IgD-negative memory B cell (primary cell): ENCODE measurements at regions not wholly inside any gene's neighbourhood (a gene's known extent, or its start where the extent isn't known, plus 50 kb on each side); places are given as distances from the start of the nearest gene placed in this dataset.
"Not testable (repeated sequence)": the region's sequence is repeated elsewhere in the genome, so short reads cannot be mapped to it uniquely, and the experiment has no call there.

Source experiments
- H3K27ac Mint-ChIP-seq, 3 donors: one replicate each; pipeline ENCODE4 v1.8.0; 2020 to 2022; ENCODE audit warnings: mild to moderate bottlenecking in 3 of 3, mixed read lengths in 3 of 3, moderate library complexity in 1 of 3
- H3K27me3 Mint-ChIP-seq: one replicate; pipeline ENCODE4 v1.8.0; 2021; ENCODE audit warnings: mixed read lengths
- H3K36me3 Mint-ChIP-seq: one replicate; pipeline ENCODE4 v1.8.0; 2020; ENCODE audit warnings: mild to moderate bottlenecking, mixed read lengths
- H3K4me1 Mint-ChIP-seq, 3 donors: one replicate each; pipeline ENCODE4 v1.8.0; 2020 to 2022; ENCODE audit warnings: mixed read lengths in 3 of 3, mild to moderate bottlenecking in 1 of 3
- H3K4me3 Mint-ChIP-seq, 4 donors: one replicate each; pipeline ENCODE4 v1.8.0; 2020 to 2022; ENCODE audit warnings: mild to moderate bottlenecking in 4 of 4, mixed read lengths in 4 of 4, moderate library complexity in 3 of 4
- H3K9me3 Mint-ChIP-seq, 3 donors: one replicate each; pipeline ENCODE4 v1.8.0; 2020 to 2021; ENCODE audit warnings: mixed read lengths in 3 of 3, mild to moderate bottlenecking in 1 of 3

GRCh38 chr1:31505911-31506497 lies 70.3 kb upstream of the TINAGL1 start:
- Mint-ChIP-seq H3K27ac (no peak overlapping the region), H3K36me3 (no peaks in the 10 kb centered on the region), H3K27me3 (peaks cover 20% of the 10 kb centered on the region), H3K9me3 (peaks cover 0 to 2% (median 0%) of the 10 kb centered on the region in 3 donors), H3K4me1 (peaks cover 0 to 8% (median 6%) of the 10 kb centered on the region in 3 donors), H3K4me3 (no peak overlapping the region)

DNA sequence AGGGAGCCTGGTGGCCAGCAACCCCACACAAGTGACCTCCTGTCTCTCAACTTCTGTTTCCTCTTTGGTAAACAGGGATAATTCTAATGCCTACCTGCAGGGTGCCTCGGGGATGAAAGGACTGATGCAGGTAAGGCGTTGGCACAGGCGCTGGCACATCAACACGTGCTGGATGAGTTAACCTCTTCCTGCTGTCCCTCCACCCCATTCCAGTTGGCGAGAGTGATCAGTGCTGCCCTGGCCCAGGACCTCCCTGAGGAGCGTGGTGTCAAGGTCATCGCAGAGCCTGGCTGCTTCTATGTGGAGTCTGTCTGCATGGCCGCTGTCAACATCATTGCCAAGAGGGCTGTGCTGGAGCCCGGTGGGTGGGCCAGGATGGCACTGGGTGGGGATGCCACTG lies 69.1 kb upstream of the TINAGL1 start:
- Mint-ChIP-seq H3K9me3 (peaks cover 0 to 2% (median 0%) of the 10 kb centered on the region in 3 donors), H3K4me1 (peaks cover 0 to 8% (median 6%) of the 10 kb centered on the region in 3 donors), H3K27ac (no peak overlapping the region), H3K36me3 (no peaks in the 10 kb centered on the region), H3K27me3 (peaks cover 23% of the 10 kb centered on the region), H3K4me3 (no peak overlapping the region)

- no peak overlapping the region for H3K4me3 Mint-ChIP-seq
- H3K27ac Mint-ChIP-seq = no peak overlapping the region
- H3K9me3 Mint-ChIP-seq = peaks cover 0 to 2% (median 0%) of the 10 kb centered on the region in 3 donors
- peaks cover 0 to 8% (median 6%) of the 10 kb centered on the region in 3 donors for H3K4me1 Mint-ChIP-seq
- peaks cover 18% of the 10 kb centered on the region for H3K27me3 Mint-ChIP-seq
- no peaks in the 10 kb centered on the region for H3K36me3 Mint-ChIP-seq
These were observed 68.4 kb upstream of the TINAGL1 start for GRCh38 chr1:31507676-31508530.

DNA sequence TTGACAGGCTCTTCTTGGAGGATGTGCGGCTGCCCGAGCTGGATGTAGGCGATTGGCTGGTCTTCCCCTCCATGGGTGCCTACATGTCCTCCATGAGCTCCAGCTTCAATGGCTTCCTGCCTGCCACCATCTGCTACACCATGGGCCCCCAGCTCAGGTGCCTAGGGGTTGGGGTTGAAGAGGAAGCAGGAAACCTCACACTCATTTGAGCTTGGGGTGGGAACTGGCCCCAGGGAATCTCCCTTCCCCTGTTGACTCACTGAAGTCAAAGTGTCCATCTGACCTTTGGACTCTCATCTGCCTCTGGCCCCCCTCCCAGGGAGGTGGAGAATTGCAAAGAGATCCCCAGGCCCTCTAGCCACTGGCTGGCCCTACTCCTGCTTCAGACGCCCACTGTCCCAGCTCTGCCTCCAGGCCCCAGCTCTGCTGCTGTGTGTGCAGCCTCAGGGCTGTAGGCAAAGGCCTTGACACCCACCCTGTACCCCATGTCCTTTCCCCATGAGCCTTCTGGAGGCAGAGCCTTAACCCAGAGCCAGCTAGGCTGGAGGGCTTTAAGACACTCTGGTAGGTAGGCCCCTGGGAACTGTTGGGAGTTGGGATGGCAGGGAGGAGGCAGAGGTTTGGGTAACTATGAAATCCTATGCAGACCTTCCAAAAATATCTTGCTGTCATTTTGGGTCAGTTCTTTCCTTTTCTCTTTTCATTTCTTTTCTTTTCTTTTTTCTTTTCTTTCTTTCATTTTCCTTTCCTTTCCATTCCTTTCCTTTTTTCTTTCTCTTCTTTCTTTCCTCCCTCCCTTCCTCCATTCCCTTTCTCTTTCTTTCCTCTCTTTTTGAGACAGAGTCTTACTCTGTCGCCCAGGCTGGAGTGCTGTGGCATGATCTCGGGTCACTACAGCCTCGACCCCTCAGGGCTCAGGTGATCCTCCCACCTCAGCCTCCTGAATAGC lies 66.9 kb upstream of the TINAGL1 start:
- Mint-ChIP-seq H3K27me3 (peaks cover 18% of the 10 kb centered on the region), H3K4me3 (no peak overlapping the region), H3K27ac (peak overlapping the region in 1 of 3 donors; percentile 81), H3K36me3 (peaks cover 2% of the 10 kb centered on the region), H3K9me3 (peaks cover 2 to 7% (median 4%) of the 10 kb centered on the region in 3 donors), H3K4me1 (peaks cover 0 to 8% (median 6%) of the 10 kb centered on the region in 3 donors)

GRCh38 chr1:31510304-31510703 lies 66.0 kb upstream of the TINAGL1 start:
- Mint-ChIP-seq H3K27me3 (peaks cover 19% of the 10 kb centered on the region), H3K4me3 (no peak overlapping the region), H3K9me3 (peaks cover 2 to 7% (median 6%) of the 10 kb centered on the region in 3 donors), H3K4me1 (peaks cover 0 to 8% (median 6%) of the 10 kb centered on the region in 3 donors), H3K27ac (no peak overlapping the region), H3K36me3 (peaks cover 2% of the 10 kb centered on the region)

DNA sequence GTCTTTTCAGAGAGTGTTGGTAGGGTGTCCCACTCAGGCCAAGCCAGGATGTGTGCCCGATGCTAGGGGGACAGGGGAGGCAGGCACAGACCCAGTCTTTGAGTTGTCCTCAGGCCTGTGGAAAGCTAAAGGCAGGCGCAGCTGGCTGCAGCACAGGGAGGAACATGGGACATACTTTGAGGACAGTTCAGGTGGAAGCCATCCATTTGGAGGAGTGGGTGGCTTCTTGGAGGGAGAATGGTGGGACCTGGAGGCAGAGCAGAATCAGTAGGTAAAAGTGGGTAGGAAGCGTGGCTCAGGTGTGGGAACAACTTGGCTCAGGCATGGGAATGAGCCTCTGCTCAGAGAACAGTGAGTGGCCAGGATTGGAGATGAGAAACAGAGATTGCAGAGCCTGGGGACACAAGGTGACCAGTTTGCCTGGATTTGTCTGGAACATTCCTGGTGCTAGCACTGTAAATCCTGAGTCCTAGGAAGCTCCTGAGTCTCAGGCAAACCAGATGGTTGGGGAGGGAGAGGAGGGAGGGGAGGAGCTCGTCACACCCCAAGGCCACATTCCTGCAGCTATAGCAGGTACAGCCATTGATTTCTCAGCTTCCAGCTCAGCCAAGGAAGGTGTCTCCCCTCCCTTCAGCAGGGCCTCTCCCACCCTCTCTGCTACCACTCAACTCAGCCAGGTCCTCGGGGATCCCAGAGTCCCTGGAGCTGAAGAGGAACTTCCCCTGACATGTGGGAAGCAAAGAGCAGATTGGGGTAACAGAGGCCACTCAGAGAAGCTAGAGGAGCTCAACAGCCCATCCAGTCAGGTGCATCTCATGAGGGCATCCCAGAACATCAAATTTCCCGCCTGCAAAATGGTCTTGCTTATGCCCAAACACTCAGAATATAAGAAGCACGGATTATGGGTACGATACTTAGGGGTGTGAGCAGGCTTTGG lies 65.2 kb upstream of the TINAGL1 start:
- peaks cover 0 to 7% (median 3%) of the 10 kb centered on the region in 3 donors for H3K4me1 Mint-ChIP-seq
- H3K4me3 Mint-ChIP-seq = no peak overlapping the region
- H3K36me3 Mint-ChIP-seq = peaks cover 2% of the 10 kb centered on the region
- H3K27me3 Mint-ChIP-seq = peaks cover 14% of the 10 kb centered on the region
- peak overlapping the region in 1 of 3 donors; percentile 35 for H3K27ac Mint-ChIP-seq
- peaks cover 2 to 7% (median 6%) of the 10 kb centered on the region in 3 donors for H3K9me3 Mint-ChIP-seq

DNA sequence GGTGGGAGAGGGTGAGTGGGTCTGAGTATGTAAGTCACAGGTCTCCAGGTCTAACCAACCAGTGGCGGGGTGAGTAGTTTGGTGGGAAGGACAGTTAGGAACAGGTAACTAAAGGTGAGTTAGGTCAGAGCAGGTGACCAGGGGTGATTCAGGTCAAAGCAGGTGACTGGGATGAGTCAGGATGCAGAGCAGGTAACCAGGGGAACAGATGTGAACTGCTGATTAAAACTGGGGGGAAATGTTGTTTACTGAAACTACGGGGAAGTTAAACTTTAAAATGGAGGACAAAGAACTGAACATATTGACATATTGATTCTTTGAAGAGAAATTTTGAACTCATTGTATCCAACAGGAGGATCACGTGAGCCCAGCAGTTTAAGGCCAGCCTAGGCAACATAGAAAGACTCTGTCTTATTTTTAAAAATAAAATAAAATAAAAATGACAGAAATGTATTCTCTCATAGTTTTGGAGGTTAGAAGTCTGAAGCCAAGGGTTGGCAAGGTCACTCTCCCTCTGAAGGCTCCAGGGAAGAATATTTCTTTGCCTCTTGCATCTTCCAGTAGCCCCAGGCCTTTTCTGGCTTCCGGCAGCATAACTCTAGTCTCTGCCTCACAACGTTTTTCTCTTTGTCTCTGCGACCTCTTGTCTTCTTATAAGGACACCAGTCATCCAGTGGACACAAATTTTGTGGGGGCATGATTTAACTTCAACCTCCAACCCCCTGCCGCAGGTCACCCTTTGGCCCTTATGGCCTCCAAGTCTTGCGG lies 64.3 kb upstream of the TINAGL1 start:
- H3K36me3 Mint-ChIP-seq = peaks cover 2% of the 10 kb centered on the region
- no peak overlapping the region for H3K27ac Mint-ChIP-seq
- H3K4me1 Mint-ChIP-seq = peaks cover 0 to 6% (median 0%) of the 10 kb centered on the region in 3 donors
- H3K9me3 Mint-ChIP-seq = peaks cover 2 to 7% (median 6%) of the 10 kb centered on the region in 3 donors
- no peak overlapping the region for H3K4me3 Mint-ChIP-seq
- H3K27me3 Mint-ChIP-seq = peaks cover 13% of the 10 kb centered on the region

DNA sequence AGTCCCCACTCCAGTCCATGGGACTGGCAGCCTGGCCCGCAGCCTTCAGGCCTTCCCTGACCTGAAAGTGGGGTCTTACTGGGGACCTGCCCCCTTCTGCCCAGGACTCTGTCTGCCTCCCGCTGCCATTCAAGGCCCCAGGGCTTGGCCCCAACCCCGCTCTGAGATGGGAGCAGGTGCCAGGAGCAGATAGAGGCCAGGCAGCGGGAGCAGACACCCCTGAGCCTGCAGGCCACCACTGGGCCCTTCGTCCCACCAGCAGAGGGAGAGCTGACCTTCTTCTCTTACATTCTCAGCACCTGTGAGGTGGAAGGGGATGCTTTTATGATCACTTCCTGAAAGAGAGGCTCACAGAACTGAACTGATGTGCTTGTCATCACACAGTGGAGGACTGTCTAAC lies 62.2 kb upstream of the TINAGL1 start:
- peaks cover 0 to 3% (median 0%) of the 10 kb centered on the region in 3 donors for H3K4me1 Mint-ChIP-seq
- H3K27ac Mint-ChIP-seq = no peak overlapping the region
- peaks cover 2 to 7% (median 6%) of the 10 kb centered on the region in 3 donors for H3K9me3 Mint-ChIP-seq
- H3K27me3 Mint-ChIP-seq = peaks cover 12% of the 10 kb centered on the region
- H3K4me3 Mint-ChIP-seq = no peak overlapping the region
- H3K36me3 Mint-ChIP-seq = peaks cover 2% of the 10 kb centered on the region

- peaks cover 2% of the 10 kb centered on the region for H3K36me3 Mint-ChIP-seq
- H3K4me3 Mint-ChIP-seq = no peak overlapping the region
- H3K4me1 Mint-ChIP-seq = peaks cover 0 to 1% (median 0%) of the 10 kb centered on the region in 3 donors
- H3K27me3 Mint-ChIP-seq = peaks cover 6% of the 10 kb centered on the region
- H3K9me3 Mint-ChIP-seq = peaks cover 2 to 15% (median 6%) of the 10 kb centered on the region in 3 donors
- no peak overlapping the region for H3K27ac Mint-ChIP-seq
These were observed 61.1 kb upstream of the TINAGL1 start for GRCh38 chr1:31515056-31515775.

DNA sequence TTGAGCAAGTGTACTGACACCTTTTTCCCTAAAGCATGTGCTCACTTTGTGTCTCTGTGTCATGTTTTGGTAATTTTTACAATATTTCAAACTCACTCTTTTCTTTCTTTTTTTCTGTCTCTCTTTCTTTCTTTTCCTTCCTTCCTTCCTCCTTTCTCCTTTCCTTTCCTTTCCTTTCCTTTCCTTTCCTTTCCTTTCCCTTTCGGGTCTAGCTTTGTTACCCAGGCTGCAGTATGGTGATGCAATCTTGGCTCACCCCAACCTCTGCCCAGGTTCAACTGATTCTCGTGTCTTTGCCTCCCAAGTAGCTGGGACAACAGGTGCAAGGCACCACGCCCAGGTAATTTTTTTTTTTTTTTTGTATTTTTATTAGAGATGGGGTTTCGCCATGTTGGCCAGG lies 60.4 kb upstream of the TINAGL1 start:
- Mint-ChIP-seq H3K9me3 (peaks cover 2 to 18% (median 9%) of the 10 kb centered on the region in 3 donors), H3K4me3 (no peak overlapping the region), H3K4me1 (peaks cover 0 to 1% (median 0%) of the 10 kb centered on the region in 3 donors), H3K27ac (no peak overlapping the region), H3K27me3 (peaks cover 7% of the 10 kb centered on the region), H3K36me3 (peaks cover 2% of the 10 kb centered on the region)

DNA sequence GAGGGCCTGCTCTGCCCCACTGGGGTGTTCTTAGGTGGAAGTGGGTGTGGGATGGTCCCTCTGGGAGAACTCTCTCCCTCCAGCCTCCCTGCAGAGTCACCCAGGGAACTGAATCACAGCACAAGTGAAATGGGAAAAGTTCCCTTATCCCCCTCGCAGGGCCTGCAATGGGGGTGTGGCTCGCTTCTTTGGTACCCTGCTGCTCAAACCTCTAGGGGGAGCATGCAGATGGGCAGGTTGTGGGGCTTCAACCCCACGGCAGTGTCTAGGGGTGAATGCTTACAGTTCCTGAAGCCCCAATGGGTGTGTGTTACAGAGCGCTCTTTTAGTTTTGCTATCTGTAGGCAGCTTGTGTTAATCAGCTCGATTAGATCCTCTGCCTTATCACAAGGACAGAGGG lies 59.0 kb upstream of the TINAGL1 start:
- Mint-ChIP-seq H3K4me3 (no peak overlapping the region), H3K27ac (no peak overlapping the region), H3K36me3 (peaks cover 2% of the 10 kb centered on the region), H3K9me3 (peaks cover 2 to 18% (median 11%) of the 10 kb centered on the region in 3 donors), H3K4me1 (peaks cover 0 to 1% (median 0%) of the 10 kb centered on the region in 3 donors), H3K27me3 (peaks cover 5% of the 10 kb centered on the region)

DNA sequence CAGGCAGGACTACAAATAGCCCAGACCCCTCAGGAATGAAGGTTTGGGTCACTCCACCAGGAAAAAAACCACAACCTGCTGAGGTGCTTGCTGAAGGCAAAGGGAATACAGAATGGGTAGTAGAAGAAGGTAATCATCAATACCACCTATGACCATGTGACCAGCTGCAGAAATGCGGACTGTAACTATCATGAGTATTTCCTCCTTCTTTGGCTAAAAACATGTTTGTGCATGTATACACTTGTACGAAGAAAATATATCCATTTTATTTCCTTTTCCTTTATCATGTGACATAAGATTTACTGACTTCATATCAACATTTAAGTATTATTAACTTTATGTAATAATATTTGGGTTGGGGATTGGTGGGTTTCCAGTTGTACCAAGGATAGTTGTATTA lies 58.3 kb upstream of the TINAGL1 start:
- not testable (repeated sequence) for H3K4me1 Mint-ChIP-seq, H3K4me3 Mint-ChIP-seq
- peaks cover 2 to 18% (median 11%) of the 10 kb centered on the region in 3 donors for H3K9me3 Mint-ChIP-seq

More for the DNA sequence above, 58.3 kb upstream of the TINAGL1 start:
- H3K27ac Mint-ChIP-seq, H3K36me3 Mint-ChIP-seq: not testable (repeated sequence)
- peaks cover 11% of the 10 kb centered on the region for H3K27me3 Mint-ChIP-seq
